ENCODE measurements at regions not wholly inside any gene's neighbourhood (a gene's known extent, or its start where the extent isn't known, plus 50 kb on each side); places are given as distances from the start of the nearest gene placed in this dataset.
"Not testable (repeated sequence)": the region's sequence is repeated elsewhere in the genome, so short reads cannot be mapped to it uniquely, and the experiment has no call there.

DNA sequence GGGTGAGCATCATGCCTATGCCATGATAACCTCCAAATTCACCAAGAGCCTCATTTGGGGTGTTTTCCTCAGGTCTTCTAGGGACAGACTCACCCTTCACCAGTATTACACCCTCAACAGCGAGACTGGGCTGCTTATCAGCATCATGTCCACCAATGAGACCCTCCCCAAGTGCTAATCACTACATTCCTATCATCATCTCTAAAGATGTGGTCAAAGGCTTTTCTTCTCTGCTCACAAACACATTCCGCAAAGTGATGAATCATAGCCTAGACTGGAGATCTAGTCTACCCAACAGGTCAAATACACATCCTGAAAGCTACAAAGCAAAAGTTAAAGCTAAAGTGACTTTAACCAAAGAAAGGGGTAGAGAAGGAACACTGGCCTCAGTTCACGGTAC lies 75.3 kb upstream of the C7orf33 start:
- DNase-seq: no peak

DNA sequence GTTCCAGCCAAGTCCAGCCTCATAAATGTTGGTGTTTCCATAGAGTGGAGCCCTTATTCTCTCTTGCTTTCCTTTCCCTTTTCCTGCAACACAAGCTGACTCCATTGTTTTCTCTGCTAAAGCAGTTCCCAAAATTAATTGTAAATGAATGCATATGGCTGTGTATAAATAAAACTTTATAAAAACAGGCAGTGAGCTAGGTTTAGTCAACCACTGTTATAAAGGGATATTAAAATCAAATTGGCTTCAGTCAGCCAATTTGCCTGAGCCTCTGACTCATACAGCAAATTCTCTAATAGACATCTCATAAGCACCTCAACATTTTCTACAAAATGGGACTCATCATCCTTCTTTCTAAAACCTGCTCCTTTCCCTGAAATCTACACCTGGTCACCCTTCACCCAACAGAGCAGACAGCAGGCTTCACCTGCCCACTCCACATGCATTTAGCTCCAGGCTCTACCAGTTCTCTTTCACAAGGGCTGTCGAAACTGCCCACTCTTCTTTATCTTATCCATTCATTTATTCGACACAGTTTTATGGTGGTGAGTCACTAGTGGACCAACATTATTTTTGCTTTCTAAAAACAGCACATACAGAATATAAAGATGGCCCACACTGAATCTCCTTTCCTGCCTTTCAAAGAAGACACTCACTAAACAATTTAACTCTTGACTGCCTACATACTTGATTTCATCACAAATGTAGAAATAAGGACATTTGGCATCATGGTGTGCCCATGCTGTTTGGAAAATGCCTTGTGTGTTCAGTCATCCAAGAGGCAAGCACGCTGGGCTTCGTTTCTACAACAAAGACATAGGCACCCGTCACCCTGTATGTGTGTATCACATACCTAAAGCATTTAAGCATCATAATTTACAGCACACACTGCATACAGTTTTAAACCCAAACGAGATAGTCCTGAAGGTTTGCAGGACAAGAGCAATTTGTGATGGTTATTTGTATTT lies 74.6 kb upstream of the C7orf33 start:
- no peak for DNase-seq

DNA sequence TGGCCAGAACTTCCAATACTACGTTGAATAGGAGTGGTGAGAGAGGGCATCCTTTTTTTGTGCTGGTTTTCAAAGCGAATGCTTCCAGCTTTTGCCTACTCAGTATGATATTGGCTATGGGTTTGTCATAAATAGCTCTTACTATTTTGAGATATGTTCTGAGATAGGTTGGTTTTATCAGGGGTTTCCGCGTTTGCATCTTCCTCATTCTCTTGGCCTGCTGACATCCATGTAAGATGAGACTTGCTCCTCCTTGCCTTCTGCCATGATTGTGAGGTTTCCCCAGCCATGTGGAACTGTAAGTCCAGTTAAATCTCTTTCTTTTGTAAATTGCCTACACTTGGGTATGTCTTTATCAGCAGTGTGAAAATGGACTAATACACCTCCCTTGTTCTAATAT lies 71.2 kb upstream of the C7orf33 start:
- not testable (repeated sequence) for DNase-seq

DNA sequence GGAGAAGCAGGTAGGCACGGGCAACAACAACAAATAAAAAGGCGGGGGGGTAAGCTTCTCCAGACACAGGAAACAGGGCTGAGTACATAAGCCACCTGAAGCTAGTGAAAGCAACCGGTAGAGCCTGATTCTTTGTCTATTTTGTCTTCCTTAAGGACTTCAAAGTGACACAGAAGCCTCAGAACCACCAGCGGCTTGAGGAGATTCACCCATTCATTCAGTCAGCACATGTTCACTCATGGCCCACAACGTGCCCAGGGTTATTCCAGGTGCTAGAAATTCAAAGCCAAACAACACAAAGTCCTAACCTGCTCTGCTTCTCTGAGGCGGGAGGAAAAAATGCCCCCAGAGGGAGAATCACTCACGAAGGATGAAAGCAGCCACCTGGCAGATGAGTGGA lies 69.3 kb upstream of the C7orf33 start:
- DNase-seq: no peak

DNA sequence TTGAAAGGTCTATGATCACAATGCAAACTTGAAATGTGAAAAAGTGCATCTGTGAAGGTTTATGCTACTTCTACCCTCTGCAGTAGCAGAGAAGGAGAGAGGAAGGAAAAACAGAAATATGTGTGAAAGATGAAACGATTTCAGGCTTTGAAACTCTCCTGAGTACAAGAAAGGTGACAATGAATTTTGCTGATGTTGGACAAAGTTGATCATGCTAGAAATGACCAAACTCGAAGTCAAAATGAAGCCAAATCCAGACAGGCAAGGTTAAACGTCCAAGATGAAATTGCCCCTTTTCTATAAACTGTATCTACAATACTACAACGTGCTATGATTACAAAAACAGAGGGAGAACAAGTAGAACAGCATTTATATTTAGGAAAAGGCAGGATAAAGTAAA lies 67.0 kb upstream of the C7orf33 start:
- DNase-seq: no peak

DNA sequence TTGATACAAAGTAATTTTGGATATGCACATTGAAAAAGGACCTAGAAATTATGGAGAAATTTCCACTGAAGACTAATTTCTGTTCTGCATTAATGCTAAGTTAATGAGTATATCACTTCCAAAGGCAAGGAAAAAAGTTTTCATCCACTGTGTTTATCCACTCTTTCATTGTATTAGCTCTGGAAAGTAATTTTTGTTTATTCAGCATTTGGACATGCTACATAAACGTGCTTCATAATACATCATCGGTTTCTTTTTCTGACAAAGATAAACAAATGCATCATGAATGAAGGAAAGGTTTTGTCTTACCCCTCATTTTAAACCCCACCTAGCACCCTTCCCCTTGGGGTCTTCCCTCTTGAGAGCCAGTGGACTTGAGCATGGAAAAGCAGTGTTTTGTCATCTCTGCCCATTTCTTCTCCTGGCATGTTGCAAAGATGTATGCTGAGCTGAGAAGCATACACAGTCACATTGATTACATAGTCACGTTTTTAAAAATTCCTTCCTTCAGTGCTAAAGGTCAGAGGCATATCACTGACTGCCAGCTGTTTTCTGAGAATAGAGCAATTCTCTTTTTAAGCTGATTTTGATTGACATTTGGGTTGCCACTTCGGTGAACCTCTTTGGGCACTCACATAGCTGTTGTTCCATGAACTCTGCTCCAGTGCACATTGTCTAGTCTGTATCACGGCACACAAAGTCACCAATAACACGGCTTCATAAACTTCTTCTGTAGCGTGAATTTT lies 65.9 kb upstream of the C7orf33 start:
- no peak for DNase-seq

DNA sequence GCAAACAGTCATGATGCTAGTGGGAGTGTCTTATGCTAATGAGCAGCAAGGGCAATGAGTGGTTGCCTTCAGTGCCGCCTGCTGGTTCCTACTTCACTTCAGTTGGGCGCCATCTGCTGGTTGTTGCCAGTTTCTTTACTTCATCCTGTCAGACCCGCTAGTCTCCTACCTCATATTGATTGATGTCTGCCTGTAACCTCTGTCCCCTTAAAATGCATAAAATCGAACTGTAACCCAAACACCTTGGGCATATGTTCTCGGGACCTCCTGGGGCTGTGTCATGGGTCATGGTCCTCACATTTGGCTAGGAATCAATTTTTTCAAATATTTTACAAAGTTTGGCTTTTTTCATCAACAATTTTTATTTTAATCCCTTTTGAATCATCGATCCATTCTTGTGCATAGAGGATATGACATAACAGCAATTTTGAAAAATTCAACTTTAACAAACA lies 62.8 kb upstream of the C7orf33 start:
- peak; percentile 43 to 78 (median 70) for DNase-seq

DNA sequence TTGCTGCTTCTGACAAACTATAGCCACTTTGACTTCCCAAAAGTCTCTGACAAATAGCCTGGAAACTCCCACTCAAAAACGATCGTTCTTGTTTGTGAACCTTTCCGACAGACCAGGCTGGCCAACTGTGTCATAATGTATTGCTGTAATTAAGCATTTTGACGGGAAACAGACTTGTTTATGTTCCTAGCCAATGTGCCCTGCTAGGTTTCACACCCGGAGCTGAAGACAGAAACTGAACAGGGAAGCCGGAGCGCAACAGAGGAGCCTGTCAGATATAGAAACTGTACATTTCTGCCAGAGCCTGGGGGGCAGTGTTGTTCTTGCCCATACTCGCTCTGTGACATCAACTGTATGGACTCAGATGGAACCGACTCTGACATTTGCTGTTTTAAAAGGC lies 55.3 kb upstream of the C7orf33 start:
- DNase-seq: peak in 2 of 6 experiments; percentile 4 to 12

DNA sequence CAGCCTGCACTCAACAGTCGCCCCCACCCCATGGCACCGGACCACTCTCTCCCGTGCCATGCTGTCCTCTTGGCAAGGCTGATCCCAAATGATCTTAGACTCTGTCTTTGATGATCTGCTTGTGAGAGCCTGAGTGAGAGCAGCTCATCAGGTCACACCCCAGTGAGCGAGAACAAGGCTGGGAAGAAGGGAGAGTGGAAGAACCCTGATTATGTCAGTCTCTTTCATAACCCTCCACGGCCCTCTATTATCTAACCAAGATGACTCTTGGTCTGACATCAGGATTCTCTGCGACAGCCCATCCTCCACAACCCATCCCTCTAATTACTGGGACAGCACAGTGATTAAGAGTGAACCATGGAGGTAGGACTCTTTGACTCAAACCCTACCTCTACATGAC lies 53.1 kb upstream of the C7orf33 start:
- no peak for DNase-seq

DNA sequence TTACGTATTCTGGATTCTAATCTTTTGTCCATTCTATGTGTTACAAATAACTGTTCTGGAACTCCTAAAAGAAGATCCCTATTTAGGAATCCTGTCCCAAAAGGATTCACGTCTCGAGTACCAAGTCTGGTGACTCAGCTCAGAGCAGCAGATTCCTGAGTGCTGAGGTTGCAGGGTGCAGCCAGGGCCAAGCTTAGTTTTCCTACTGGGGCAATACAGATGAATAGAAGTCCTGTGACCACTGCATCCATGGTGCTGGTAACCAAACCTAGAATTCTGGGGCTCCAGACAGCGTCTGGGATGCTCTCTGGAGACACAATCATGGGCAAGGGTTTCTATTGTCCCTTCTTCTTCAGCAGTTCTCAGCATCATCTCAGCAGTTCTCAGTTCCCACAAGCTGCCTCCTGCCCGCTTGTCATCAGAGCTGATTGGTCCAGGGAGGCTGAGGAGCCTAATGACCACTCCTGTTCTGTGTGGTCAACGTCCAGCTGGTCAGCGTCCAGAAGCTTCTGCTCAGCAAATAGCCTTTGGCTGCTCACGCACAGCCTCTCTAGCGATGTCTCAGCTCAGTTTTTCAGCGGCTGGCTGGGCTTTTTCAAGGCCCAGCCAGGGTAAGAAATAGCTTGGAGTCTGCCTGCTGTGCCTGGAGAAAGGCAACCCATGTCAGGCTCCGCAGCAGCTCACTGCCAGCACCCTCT lies 50.4 kb upstream of the C7orf33 start:
- DNase-seq: no peak
